ENCODE measurements at regions not wholly inside any gene's neighbourhood (a gene's known extent, or its start where the extent isn't known, plus 50 kb on each side); places are given as distances from the start of the nearest gene placed in this dataset.

GRCh38 chr16:80489173-80489572 is 51.6 kb upstream of the DYNLRB2 start:
- no peak for DNase-seq

- DNase-seq, result no peak
These were observed 52.6 kb upstream of the DYNLRB2 start for GRCh38 chr16:80488167-80488566.

- DNase-seq, result no peak
These were observed 60.1 kb upstream of the DYNLRB2 start for GRCh38 chr16:80480664-80481063.

DNA sequence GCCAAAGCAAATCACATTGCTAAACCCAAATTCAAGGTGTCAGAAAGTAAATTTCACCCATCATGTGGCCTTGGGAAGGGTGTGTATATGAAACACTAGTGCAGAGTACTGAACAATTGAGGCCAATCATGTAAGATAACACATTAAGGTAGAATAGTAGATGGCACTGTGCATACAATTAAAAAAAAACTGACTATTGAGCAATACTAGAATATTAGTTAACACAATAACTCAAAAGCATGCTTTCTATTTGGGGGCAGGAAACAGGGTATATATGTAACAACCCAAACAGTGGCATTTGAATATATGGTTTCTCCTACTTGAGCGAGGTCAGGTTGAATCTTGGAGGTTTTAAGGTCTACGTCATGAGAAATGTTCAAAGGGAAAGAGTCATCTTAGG is 63.0 kb upstream of the DYNLRB2 start:
- DNase-seq, result no peak

DNA sequence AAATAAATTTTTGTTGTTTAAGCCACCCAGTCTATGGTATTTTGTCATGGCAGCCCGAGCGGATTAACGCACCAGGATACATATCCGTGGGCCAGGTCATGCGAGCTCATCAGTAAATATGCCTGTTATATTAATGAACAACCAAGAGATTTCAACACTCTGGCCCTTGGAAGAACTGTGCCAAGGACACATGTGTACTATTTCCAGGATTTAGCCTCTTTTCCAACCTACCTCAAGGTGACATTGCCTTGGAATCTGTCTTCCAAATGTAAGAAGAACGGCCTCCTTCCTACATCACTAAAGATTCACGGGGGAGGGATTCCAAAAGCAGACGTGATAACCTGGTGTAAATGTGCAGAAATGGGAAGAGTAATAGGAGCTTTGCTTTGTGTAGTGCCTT is 72.8 kb upstream of the DYNLRB2 start:
- no peak for DNase-seq

DNA sequence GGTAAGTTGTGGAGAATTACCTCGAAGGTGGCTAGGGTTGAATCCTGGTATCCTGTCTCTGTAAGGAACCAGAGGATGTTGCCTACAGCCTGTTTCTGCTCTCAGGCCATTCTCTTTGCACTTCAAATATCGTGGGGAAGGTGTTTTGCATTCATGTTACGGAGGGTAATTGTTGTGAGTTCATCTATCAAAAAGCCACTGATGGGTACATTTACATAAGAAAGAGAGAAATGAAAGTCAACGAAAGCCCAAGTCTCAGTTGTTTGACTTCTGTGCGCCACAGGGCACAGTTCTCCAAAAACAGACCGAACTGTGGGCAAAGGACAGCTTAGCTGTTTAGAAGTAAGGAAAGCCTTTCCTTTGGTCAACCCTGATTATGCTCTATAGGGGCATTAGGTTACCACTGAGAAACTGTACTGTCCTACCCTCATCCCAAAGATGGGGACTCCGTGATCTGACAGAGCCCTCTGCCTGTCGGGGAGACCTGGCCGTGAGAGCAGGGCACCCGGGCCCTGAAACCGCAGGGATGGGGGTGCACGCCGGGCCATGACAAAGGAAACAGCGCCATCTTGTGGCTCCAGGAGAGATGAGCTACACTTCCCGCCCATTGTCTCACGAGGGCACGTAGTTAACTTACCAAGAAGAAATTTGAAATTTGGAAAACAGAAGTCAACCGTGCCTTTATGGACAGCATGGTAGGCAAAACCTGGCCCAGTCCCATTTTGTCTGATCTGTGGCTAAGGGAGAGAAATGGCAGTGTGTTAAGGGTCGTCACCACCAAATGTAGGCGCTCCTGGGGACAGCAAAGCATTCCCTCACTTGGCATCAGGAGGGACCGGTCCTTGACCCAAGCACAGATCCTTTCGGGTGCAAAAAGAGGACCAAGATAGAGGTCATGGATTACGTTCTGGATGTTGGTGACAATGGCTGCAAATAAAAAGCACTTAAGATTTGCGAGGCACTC is 74.5 kb upstream of the DYNLRB2 start:
- DNase-seq, result peak; percentile 23

DNA sequence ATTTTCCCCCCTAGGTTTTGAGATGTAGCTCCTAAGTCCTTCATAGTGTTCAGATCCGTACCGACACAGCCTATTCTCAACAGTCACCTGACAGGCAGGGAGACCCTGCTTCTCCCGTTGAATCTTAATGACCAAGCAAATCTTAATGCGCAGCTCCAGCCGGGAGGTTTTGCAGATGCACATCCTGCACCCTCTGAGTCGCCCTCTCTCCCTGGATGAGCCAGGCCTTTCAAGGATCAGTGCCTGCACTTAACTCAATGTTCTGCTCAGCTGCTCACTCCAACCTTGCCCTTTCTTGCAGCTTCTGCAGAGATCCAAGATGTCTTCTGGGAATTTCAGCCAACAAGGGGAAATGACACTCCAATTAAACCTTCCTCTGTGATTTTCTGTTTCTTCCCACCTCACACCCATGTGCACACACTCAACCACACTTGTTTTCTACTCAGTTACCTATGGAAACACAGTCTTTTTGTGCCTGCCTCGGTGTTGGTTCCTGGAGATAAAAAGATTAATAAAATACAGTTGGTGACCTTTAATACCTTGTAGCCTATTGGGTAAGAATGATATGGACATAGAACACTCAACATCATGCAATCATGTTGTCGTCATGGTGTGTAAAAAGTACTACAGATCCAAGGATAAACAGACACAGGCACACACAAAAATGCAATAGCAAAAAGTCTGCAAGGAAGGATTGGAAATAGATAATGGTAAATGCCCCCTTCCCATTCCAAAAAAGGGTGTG is 76.9 kb upstream of the DYNLRB2 start:
- no peak for DNase-seq

GRCh38 chr16:80463326-80463725 is 77.5 kb upstream of the DYNLRB2 start:
- DNase-seq, result no peak

GRCh38 chr16:80462917-80463316 is 77.9 kb upstream of the DYNLRB2 start:
- DNase-seq, result no peak

- DNase-seq, result no peak
These were observed 79.8 kb upstream of the DYNLRB2 start for GRCh38 chr16:80460988-80461387.

DNA sequence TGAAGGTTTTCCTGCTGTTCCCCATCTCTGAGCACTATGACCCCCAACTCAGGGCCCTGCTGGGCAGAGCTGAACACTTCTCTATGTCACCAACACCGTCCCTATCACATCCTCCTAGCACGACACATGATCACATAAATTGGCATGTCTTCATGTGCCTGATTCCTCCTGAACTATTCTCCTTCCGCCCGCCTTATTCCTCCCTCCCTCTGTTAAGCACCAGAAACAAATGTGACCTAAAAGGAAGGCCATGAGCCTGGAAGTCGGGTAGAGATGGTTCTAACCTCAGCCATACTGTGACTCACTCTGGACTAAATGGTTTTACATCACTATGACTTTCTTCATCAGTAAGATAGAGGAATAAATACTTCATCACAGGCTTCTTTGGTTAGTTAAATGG is 80.8 kb upstream of the DYNLRB2 start:
- no peak for DNase-seq

DNA sequence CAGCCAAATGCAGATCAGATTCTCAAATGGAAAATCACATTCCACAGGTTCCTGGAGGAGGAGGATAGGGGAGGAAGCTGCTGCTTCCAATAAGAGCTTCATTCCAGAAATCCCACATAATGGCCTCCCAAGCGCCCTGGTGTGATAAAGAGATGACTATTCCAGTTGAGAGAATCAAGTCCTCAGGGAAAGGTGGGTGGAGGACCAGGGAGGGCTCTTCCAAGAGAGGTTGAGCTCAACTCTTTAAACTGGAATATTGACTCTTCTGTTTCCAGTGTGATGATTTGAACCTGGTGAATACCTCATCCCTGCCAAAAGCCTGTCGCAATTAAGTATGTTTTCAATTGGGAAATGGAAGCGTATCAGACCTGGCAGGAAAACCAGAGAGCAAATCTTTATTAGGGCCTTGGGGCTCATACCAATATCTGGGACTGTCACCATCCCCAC is 81.4 kb upstream of the DYNLRB2 start:
- no peak for DNase-seq

- DNase-seq, result no peak
These were observed 82.9 kb upstream of the DYNLRB2 start for GRCh38 chr16:80457871-80458270.

DNA sequence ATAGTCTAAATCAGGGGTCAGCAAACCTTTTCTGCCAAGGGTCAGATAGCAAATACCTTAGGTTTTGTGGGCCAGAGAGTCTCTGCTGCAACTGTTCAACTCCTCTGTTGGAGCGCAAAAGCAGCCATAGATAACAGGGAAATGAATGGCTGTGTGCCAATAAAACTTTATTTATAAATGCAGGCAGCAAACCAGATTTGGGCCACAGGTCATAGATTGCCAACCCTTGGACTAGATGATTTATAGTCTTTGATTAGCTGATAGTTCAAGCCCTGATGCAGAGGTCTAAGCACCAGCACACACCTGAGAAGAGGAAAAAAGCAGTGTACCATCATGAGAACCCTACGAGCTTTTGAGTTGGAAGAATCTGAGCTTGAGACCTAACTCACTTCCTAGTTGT is 86.0 kb upstream of the DYNLRB2 start:
- no peak for DNase-seq

DNA sequence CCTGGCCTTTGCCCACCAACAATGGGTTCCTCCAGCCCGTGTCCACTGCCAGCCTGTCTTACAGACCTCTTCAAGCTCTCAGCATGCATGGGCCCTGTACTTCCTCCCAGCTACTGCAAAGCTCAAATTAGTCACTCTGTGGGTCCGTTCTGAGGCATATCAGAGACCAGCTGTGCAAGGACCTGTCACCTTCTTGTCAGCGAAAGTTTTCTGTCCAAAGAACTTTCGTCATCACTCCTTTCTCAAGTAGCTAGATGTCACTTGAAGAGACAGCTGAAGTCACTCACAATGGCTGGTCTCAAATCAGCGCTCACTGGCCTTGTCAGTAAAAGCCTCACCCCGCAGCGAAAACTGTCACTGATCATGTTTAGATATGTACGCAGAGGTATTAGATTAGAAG is 91.4 kb upstream of the DYNLRB2 start:
- no peak for DNase-seq

- no peak for DNase-seq
These were observed 93.6 kb upstream of the DYNLRB2 start for GRCh38 chr16:80447241-80447640.

- no peak for DNase-seq
These were observed 98.0 kb upstream of the DYNLRB2 start for GRCh38 chr16:80442779-80443178.

DNA sequence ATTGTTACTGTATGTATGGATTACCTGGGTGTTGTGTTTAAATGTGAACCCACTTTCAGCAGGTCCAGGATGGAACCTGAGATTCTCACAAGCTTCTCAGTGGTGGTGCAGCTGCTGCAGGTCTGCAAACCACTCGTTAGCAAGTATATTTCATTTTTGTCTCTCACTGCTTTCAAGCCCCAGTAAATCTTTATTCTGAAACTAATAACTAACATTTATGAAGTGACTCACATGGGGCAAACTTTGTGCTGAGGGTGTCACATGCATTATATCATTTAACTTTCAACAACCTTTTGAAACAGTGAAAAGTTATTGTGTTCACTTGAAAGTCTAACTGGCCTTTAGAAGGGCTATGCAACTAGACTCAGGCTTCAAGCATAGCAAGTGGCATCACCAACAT is 98.9 kb upstream of the DYNLRB2 start:
- no peak for DNase-seq

DNA sequence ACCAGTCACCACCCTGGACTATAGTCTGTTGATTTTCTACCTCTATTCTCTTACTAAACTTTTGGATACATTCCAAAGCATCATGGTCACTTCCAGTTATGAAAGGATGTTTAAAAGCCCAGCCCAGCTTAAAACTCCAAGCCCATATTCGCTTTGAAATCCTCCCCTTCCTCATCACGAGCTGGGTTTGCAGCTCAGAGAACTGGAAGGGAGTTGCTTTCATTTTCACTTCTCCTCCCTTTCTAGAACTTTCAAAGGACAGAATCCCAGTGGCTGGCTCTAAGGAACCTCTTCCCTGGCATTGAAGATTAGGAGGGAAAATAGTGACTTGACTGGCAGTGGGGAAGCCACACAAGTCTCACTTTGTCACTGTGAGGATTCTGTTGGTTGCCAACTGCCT is 100.1 kb upstream of the DYNLRB2 start:
- DNase-seq, result no peak

DNA sequence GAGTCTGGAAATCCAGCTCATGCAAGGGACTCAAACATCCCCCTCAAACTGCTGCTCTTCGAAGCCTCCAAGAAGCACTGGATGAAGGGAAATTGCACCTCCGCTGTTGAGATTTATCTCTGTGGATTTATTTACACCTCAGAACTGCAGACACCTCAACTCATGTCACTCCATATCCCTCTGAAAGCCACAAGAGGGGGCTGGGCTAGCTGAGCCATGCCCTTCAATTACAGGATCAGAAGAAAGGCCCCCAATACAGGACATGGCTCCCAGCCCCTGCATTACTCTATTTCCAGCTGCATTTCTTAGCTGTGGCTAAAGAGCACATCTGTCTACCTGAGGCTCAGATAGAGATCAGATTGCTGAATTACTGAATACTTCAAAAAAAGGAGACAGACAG is 103.1 kb upstream of the DYNLRB2 start:
- DNase-seq, result no peak

- no peak for DNase-seq
These were observed 104.3 kb upstream of the DYNLRB2 start for GRCh38 chr16:80436510-80436909.

GRCh38 chr16:80433623-80434022 is 107.2 kb upstream of the DYNLRB2 start:
- DNase-seq, result no peak

GRCh38 chr16:80427795-80428194 is 113.0 kb upstream of the DYNLRB2 start:
- no peak for DNase-seq

Measured in NCI-H1092 treated with DMSO at 0.1 percent for 48 hours (cell line).